ENCODE measurements at regions not wholly inside any gene's neighbourhood (a gene's known extent, or its start where the extent isn't known, plus 50 kb on each side); places are given as distances from the start of the nearest gene placed in this dataset.
"Not testable (repeated sequence)": the region's sequence is repeated elsewhere in the genome, so short reads cannot be mapped to it uniquely, and the experiment has no call there.

- not testable (repeated sequence) for DNase-seq (ENCODE audit: low read depth in 4 of 4, low spot score in 1 of 4)
These were observed 257.2 kb downstream of the CRLF2 start for GRCh38 chrX:955168-955781.

- DNase-seq (ENCODE audit: low read depth in 4 of 4, low spot score in 1 of 4): no peak
These were observed 258.5 kb downstream of the CRLF2 start for GRCh38 chrX:953879-954482.

- no peak for DNase-seq (ENCODE audit: low read depth in 4 of 4, low spot score in 1 of 4)
These were observed 259.6 kb downstream of the CRLF2 start for GRCh38 chrX:952816-953215.

- DNase-seq (ENCODE audit: low read depth in 4 of 4, low spot score in 1 of 4): not testable (repeated sequence)
These were observed 265.2 kb downstream of the CRLF2 start for GRCh38 chrX:947262-947661.

- no peak for DNase-seq (ENCODE audit: low read depth in 4 of 4, low spot score in 1 of 4)
These were observed 269.4 kb downstream of the CRLF2 start for GRCh38 chrX:943035-943434.

- no peak for DNase-seq (ENCODE audit: low read depth in 4 of 4, low spot score in 1 of 4)
These were observed 271.8 kb downstream of the CRLF2 start for GRCh38 chrX:940691-941090.

- DNase-seq (ENCODE audit: low read depth in 4 of 4, low spot score in 1 of 4): no peak
These were observed 275.3 kb downstream of the CRLF2 start for GRCh38 chrX:936979-937769.

- DNase-seq (ENCODE audit: low read depth in 4 of 4, low spot score in 1 of 4): no peak
These were observed 278.8 kb downstream of the CRLF2 start for GRCh38 chrX:933611-934010.

GRCh38 chrX:928606-929005 is 283.8 kb downstream of the CRLF2 start:
- no peak for DNase-seq (ENCODE audit: low read depth in 4 of 4, low spot score in 1 of 4)

- no peak for DNase-seq (ENCODE audit: low read depth in 4 of 4, low spot score in 1 of 4)
These were observed 285.5 kb downstream of the CRLF2 start for GRCh38 chrX:926991-927390.

- DNase-seq (ENCODE audit: low read depth in 4 of 4, low spot score in 1 of 4): no peak
These were observed 286.4 kb downstream of the CRLF2 start for GRCh38 chrX:926070-926469.

- DNase-seq (ENCODE audit: low read depth in 4 of 4, low spot score in 1 of 4): no peak
These were observed 286.8 kb downstream of the CRLF2 start for GRCh38 chrX:925652-926061.

GRCh38 chrX:925094-925493 is 287.4 kb downstream of the CRLF2 start:
- no peak for DNase-seq (ENCODE audit: low read depth in 4 of 4, low spot score in 1 of 4)

- DNase-seq (ENCODE audit: low read depth in 4 of 4, low spot score in 1 of 4): no peak
These were observed 288.4 kb downstream of the CRLF2 start for GRCh38 chrX:924017-924416.

- no peak for DNase-seq (ENCODE audit: low read depth in 4 of 4, low spot score in 1 of 4)
These were observed 289.7 kb downstream of the SHOX start for GRCh38 chrX:920234-920799.

- no peak for DNase-seq (ENCODE audit: low read depth in 4 of 4, low spot score in 1 of 4)
These were observed 285.6 kb downstream of the SHOX start for GRCh38 chrX:916230-916599.

- no peak for DNase-seq (ENCODE audit: low read depth in 4 of 4, low spot score in 1 of 4)
These were observed 285.0 kb downstream of the SHOX start for GRCh38 chrX:915427-916229.

GRCh38 chrX:914206-914605 is 283.6 kb downstream of the SHOX start:
- no peak for DNase-seq (ENCODE audit: low read depth in 4 of 4, low spot score in 1 of 4)

GRCh38 chrX:912677-913076 is 282.1 kb downstream of the SHOX start:
- DNase-seq (ENCODE audit: low read depth in 4 of 4, low spot score in 1 of 4): no peak

- not testable (repeated sequence) for DNase-seq (ENCODE audit: low read depth in 4 of 4, low spot score in 1 of 4)
These were observed 278.5 kb downstream of the SHOX start for GRCh38 chrX:909068-909467.

- DNase-seq (ENCODE audit: low read depth in 4 of 4, low spot score in 1 of 4): no peak
These were observed 276.0 kb downstream of the SHOX start for GRCh38 chrX:906586-906985.
